Dermis blood vessel endothelial cell (primary cell): ENCODE measurements at regions not wholly inside any gene's neighbourhood (a gene's known extent, or its start where the extent isn't known, plus 50 kb on each side); places are given as distances from the start of the nearest gene placed in this dataset.

Source experiments
- DNase-seq: peaks from one replicate; pipeline ENCODE4 v3.0.0; 2010

DNA sequence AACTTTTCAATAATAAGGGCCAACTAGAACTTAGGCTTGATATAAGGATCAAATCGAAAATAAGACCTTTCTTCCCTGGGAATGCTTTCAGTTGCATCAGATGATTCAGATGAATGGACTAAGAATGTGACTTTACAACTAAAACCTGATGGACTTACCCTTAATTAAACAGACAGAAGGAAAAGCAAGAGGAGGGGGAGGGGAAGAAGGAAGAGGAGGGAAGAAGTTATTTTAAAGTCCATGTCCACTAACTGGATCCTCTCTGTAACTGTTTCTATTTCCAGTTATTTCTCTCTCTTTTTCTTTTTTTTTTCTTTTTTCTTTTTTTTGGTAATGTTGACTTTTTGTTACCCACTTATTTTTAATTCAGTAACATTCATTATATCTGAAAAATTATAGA is 486.0 kb downstream of the MAFB start:
- DNase-seq, result no peak

DNA sequence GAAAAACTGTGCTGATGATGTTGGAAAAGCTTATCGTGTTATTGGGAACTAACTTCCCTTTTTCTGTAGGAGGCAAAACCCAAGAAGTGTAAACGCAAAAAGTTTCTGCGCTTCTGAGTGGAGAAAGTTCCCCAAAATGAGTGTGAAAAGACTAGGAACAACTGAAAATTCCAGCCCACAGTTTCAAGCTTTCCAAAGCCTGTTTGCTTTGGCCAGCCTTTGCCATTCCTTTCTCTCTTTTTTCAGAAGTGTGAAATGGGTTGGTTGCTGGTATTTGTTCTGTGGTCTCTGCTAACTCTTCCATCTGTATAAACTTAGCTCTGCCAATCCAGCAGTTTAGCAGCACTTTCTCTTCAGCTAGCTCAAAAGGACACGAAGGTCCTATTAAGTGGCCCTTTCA is 491.3 kb downstream of the MAFB start:
- no peak for DNase-seq

DNA sequence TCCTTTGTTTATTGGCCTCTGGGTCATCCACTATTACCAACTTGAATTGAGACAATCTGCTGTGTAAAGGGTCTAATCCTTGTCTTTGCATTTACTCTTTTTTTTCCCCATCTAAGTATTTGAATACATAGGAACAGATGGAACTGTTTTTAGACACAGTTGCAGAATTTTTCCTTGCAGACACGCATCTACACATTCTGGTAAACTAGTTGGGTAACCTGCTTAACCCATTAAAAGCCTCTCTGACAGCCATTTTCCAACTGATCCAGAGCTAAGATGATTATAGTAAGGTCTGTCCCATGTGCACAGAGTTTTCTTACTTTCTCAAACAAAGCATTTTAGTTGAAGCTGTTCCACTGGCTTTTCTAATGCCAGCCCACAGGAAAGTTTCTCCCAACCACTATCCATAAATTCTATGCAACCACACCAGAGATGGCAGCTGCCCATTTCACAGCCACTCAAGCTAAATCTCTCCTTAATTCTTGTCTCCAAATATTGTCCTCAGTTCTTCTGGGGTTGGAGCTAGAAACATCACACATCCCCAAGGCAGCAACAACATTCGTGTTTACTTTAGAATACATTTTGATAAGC is 492.1 kb downstream of the MAFB start:
- DNase-seq, result no peak

DNA sequence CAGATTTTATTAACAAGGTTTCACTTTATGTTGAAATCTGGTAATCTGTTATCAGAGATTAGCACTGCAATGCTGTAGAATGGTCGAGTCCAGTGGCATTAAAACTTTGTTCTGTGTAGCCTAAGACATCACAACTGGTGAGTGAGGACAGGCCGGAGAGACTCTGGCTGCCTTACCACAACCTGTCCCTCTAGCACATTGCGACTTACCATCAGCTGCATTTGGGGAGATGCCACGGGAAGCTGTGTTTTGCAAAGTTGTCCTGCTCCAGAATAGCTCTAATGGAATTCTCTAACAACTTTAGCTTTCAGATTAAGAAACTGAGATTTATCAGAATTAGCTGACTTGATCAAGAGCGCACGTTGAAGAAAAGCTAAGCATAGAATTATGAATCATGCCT is 493.3 kb downstream of the MAFB start:
- no peak for DNase-seq

DNA sequence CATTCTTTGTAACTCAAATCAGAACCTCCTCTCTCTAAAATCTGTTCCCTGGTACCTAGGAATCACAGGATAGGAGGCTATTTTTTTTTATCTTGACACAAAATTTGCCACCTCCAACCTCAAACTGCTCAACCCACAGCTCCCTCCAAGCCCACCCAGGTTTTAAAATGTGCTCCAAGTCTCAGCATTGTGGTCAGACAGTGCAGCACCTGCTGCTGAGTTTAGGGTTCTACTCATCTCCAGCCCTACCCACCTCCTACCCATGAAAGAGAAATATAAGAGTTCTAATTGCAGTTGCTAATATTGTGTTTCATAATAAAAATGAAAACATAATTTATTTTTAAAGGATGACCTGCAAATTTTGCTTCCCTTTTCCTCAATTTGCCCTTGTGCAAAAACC is 496.5 kb downstream of the MAFB start:
- DNase-seq, result no peak

DNA sequence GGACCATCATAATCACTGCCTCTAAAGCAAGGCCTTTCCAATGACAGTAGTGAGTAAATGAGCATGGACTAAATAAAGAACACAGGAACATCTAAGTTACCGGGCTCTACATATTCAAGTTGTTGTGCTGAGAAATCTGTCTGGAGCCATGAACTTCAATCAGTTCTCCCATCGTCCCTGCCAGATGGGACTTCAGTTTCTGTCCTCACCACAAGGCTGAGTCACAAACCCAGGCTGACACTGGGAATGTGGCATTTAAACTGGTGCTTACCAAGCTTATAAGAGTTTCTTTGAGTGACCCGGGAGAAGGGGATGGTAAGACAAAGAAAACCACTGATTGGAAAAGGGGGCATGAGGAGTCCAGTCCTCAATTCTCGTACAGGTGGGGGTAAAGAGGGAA is 497.0 kb downstream of the MAFB start:
- DNase-seq, result no peak

DNA sequence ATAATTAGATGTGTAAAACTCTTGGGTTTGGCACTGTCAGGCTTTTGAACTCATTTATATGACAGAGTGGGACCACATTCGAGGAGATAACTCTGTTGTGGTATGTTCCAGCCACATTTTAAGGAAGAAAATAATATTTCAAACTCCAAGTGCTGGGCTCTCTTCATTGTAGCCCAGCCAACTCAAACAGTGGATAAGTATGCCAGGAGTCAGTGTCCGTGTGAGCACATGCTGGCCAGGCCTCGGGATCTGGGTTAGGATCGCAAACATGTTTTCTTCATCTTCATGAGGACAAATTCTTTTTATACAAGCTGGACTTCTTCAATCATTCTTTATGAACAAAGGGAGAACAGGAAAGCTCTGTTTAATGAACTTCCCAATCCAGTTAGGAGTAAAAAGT is 497.5 kb downstream of the MAFB start:
- DNase-seq, result no peak

DNA sequence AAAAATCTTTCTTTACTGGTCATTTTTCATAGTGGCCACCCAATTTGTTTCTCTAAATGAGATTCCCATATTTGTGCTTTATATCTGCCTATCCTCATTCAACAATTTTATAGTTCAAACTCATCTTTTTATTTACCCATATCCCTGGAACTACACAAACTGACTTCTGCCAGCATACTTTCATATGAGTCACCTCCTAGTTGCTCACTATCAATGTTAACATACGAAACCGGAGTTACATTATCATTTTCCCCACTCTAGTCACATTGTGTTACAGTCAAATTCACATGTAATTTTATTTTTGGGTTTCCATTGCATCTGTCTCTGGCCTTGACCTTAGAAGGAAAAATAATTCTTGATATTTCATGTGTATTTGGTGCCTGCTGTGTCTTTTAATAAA is 499.4 kb downstream of the MAFB start:
- DNase-seq, result no peak

DNA sequence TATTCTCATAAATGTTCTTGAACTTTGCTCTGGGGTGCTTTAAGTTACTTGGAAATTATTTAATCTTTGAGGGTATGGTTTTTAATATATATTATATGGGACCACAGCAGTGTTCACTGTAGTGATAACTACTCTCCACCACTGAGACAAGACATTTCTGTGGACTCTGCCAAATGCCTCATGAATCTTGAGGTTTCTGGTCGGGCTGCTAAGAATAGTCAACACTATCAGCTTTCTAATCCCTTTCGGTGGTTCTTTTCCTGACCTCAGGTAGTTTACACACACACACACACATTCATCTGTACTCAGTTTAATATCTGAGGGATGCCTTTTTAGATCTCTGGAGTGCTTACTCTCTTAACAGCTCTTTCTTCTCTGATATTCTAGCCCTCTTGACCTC is 500.7 kb downstream of the MAFB start:
- no peak for DNase-seq

DNA sequence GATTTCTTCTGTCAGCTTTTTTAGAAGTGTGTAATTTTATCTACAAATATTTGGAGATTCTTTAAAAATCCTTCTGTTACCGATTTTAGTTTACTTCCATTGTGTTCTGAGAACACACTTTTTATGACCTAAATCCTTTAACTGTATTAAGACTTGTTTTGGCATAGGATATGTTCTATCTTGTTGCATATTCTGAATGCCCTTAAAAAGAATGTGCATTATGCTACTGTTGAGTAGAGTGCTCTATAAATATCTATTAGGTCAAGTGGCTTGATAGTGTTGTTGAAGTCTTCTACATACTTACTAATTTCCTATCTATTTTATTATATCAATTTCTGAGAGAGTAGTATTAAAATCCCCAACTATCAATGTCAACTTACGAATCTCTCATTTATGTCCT is 502.2 kb downstream of the MAFB start:
- no peak for DNase-seq

DNA sequence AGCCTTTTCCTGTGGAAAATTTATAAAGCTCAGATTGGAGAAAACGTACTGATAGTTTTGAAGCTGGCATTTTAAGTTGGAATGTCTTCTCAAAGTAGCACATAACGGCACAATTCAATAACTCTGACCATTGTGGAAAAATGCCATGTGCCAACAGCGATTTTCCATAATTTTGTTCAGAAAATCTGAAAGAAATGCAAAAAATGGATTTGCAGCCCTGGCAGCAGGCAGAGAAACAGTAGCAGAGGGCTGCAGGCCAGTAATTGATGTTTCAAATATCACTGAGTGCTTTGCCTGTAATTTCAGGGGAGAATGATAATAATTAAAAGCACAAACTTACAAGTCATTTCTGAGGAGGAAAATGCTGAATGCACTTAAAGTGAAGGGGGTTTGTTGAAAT is 507.4 kb downstream of the MAFB start:
- DNase-seq, result no peak

DNA sequence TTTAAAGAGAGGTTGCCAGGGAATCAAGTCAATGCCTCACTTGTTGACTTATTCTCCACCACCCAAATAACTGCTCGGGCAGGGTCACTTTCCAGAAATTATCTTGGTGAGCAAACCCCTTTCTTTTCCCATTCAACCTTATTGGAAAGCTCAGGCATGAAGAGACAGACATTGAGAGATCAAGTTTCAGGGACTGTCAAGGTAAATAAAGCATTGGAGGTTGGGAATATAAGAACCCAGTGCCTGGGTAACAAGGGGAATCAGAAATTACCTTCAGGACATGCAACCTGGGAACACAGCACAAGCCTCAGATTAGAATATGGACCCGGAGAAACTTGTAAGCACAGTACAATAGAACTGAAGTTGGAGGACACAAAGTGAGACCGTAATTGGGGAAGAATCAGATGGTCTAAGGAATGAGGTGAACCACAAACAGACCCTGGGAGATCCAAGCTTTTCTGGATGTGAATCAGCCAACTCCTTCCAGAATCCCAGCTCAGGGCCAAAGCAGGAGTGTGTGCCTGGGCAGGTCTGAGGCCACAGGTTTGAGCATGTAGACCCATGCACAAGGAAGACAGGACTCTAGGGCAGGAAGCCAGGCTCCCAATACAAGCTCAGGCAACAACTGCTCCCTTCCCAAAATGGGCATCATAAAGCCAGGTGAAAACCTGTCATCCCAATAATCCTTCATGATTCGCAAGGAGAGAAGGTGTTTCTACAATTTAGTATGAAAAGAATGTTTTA is 512.8 kb downstream of the MAFB start:
- DNase-seq, result no peak

DNA sequence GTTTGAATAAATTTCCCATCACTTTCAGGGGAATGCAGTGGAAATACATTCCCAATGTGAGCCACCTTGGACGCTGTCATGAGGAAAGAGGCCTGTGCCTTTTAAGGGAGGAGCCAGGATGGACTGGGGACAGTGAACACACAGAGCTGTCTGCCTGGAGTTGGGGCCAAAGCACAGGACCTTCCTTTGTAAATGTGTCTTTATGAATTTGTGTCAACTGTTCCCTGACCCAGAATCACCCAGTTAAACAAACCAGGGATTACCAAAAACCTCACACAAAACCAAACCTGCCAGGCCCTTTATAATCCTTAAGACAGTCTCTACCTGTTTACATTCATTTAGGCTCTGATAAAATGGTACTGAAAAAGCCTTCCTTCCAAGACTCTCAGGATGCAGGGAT is 513.7 kb downstream of the MAFB start:
- no peak for DNase-seq

DNA sequence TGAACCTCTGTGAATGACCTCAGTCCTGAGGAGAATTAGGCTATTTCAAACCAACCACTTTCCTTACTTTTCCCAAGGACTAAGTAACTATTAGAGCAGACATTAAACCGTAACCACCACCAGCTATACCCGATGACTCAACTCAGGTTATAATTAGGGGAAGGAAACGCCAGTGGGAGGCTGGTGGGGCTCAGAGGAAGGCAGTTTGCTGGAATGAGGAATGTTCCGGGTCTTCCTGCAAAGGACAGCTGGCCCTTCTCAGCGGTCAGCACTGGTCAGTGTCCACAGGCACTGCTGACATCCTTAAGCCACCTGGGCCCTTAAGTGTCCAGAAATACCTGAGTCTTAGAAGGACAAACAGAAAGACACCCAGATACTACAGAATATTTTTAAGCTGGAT is 515.2 kb downstream of the MAFB start:
- peak; percentile 38 for DNase-seq

DNA sequence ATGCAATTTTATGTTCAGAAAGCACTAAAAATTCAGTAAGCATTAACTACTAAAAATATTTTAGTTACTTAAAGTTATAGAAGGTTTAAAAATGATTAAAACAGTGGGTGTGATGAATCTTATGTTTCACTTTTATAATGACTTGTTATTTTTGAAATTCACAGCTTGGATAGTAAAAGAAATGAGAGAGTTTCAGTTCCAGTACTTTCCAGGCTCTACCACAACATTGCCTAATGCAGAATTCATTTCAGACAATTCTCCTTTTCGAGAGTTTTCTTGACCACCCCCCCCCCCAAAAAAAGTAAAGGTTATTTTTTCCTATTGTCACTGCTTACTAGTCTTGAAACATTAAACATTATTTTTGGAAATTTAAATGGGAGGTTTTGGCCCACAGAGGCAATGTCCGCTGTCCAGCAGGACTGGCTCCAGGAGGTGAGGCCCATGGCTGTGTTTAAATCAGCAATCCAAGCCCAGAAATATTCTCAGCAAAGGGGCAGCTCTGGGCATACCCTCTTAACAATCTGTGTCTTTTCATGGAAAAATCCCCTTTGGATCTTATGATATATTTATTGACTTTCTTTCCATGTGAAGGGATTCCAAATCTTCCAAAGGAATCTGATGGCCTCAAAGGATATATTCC is 519.9 kb downstream of the MAFB start:
- no peak for DNase-seq

DNA sequence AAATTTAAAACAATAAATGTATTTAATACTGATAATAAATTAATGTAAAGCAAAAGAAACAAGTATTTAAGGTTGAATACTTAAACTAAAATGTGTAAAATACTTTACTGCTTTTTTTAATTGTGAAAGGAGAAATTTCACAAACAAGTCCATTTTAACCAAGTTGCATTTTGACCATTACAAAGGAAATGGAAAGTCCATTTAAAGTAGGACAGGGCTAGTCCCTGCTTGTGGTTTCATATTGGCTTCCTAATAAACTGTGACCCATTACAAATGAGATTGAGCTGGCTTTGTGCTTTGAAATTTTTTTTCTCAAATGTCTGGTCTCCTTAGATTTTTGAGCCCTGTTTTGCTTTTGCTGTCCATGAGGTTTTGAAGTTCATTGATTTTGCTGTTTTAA is 527.6 kb downstream of the MAFB start:
- DNase-seq, result no peak

DNA sequence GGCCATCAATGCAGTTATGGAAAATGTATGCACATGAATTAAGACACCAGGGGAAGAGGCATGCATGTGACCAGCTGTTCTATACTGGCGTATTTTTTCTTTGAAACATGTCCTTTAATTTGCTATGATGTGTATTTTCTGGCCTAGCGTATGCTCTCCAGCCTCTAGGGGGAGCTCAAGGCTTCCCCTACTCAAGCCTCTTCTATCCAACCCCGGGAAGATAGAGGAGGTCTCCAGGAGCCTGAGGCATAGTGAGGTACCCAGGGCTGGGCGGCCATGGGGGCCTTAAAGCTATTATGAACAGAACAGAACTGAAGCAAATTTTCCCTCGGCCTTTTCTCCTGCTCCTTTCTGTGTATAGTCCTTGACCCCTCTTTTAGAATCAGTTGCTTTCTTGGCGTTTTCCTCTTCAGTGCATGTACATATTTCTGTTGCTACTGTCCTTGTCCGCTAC is 528.9 kb downstream of the MAFB start:
- DNase-seq, result peak; percentile 84

DNA sequence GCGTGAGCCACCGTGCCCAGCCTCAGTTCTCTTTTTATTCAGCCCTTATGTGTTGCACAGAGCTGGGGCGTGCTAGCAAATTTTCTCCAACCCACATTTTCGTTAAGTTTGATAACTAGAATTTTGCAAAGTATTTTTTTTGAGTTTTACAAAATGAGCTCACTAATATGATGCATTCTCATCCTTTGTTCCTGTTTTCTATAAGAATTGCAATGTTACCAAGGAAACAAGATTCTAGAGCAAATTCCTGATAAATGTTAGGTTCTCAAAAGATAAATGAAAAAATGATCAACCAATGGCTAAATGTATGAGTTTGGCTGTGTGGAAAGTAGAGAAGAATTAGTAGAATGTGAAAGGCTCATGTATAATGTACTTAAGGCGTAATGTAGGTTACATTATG is 529.8 kb downstream of the MAFB start:
- DNase-seq, result no peak

DNA sequence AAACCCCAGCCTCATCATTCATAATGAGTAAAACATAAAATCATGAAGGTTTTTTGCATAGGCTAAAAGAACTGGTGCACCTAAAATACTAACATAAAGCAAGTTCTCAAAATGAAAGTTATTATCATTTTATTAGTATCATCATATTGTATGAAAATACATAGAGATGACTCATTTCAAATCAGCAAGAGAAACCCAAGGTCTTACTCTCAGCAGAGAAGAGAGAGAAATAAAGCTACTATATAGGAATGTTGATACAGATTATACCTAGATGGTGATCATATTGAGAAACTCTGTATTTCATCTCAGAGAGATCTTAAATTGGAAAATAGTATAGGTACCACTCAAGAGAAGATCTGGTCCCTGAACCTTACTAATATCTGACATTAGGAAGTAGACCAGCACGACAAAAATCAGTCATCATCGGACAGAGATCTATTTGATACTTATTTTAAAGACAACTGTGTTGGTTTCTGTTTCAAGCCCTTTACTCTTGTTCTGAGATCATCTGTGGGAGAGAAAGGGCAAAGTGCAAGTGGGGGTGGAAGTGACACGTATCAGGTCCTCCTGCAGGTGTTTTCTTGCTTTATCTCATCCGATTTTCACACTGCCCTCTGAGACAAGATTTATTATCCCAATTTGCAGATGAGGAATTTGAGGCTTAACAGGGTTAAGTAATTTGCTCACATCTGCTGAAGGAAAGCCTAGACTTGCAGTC is 532.3 kb downstream of the MAFB start:
- DNase-seq, result no peak

DNA sequence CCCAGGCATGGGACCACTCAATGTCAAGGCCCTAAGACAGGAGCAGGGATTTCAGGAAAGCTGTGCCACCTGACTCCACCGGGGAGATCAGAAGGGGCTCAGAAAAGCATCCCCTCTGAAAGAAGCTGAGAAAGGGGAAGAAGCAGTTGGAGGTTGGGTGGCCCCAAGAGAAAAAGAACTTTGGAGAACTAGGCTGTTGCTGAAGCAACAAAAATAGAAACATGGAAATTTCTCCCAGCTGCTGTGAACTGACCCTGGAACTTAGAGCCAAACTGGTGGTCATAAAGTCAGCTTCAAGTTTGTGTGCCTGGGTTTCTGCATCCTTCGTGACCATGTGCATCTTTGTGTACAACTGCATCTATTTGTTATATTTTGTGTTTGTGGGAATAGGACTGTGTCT is 534.5 kb downstream of the MAFB start:
- no peak for DNase-seq

DNA sequence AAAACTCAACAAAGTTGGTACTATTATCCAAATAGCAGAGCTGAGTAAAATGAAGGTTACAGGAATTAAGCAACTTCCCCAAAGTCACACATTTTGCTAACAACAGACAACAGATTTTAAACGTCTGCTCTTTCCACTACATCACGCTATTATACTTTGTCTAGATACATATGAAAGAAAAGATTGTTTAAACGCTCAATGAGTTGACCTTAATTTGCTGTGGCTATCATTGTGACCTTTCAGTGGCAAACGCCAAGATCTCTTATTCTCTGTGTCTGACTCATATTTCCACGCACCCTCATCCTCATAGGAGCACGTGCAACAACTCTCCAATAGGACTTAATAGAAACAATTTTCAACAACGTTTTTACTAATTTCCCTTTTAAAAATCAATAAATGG is 540.1 kb downstream of the MAFB start:
- DNase-seq, result no peak

DNA sequence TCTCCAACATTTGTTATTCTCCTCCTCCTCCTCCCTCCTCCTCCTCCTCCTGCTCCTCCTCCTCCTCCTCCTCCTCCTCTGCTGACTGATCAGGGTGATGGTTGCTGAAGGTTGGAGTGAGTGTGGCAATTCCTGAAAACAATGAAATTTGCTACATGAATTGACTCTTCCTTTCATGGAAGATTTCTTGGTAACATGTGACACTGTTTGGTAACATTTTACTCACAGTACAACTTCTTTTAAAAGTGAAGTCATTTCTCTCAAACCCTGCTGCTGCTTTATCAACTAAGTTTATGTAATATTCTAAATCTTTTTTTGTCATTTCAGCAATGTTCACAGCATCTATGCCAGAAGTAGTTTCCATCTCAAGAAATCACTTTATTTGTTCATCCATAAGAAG is 543.0 kb downstream of the MAFB start:
- DNase-seq, result no peak

DNA sequence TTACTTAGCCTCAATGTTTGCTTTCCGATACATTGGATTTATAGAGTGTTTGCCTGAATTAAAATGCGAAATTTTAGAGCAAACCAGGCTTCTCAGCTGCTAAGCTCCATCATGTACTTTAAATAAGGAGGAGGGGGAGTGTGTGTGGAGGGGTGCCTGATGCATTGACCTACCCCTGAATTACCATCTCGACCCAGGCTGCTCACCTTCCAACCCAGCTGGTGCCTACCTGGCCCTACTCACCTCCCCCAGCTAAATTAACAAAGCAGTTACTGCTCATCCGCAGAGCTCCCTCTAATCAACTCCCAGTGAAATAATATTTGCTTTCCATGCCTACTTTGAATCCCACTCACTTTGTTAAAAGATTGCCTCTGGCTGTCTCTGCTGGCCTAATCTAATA is 544.5 kb downstream of the MAFB start:
- DNase-seq, result no peak

DNA sequence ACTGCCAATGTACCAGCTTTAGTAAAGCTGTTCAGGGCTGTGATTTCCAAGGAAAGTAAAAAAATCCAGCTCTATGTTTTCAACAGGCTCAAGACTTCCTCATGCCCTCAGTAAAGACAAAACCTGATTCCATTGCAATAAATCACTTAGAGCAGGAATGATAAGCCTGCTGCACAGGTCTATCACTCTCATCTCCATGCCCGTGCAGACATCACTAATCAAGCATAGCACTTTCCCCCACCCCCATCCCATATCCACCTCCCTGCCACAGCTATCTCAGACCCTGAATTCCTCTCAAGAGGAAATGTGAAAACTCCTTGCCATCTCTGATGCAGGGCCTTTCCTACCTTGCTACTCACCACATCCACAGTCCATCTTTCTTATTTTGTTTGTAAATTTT is 554.9 kb downstream of the MAFB start:
- DNase-seq, result no peak
